ENCODE measurements at regions not wholly inside any gene's neighbourhood (a gene's known extent, or its start where the extent isn't known, plus 50 kb on each side); places are given as distances from the start of the nearest gene placed in this dataset.

GRCh38 chr11:11078344-11079086 is 220.7 kb upstream of the ZBED5 start:
- DNase-seq (ENCODE audit: low read depth in 2 of 2) = no peak

GRCh38 chr11:11077898-11078297 is 220.0 kb upstream of the ZBED5 start:
- DNase-seq (ENCODE audit: low read depth in 2 of 2) = no peak

DNA sequence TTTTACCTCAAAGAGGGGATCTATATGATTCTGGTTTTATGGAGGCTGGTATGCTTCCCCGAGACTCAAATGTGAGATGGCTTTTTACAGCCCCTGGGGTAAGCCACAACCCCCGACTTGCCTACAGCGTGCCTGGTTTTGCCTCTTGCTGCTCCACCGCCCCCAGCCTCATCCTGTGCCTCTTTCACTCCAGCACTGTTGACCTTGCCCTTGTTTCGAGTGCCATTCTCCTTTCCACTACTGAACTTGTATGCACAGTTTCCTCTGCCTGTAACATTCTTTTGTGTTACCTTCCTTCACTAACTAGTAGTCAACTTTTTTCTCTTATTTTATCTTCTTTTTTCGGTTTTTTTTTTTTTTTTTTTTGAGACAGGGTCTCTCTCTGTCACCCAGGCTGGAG is 219.0 kb upstream of the ZBED5 start:
- no peak for DNase-seq (ENCODE audit: low read depth in 2 of 2)

- no peak for DNase-seq (ENCODE audit: low read depth in 2 of 2)
Observed at GRCh38 chr11:11076276-11076675, 218.4 kb upstream of the ZBED5 start.

- DNase-seq (ENCODE audit: low read depth in 2 of 2) = no peak
Observed at GRCh38 chr11:11075515-11076171, 217.8 kb upstream of the ZBED5 start.

GRCh38 chr11:11074686-11075335 is 217.0 kb upstream of the ZBED5 start:
- DNase-seq (ENCODE audit: low read depth in 2 of 2) = no peak

DNA sequence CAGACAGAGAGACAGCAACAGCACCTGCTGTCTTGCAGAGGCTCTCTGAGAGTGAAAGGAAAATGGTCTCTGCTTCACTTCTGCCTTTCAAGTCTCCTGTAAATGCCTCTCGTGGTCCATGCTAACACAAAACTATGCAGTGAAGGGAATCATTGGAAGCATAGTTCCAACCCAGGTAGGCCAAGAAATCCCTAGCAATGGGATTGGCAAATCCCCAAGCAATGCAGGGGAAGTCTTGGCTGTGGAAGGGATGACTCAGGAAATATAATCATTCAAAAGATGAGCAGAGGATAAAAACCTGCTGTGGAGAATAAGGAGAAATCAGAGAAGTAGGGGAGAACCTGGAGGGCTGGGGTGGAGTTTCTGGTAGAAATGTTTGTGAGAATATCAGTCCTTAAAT is 216.1 kb upstream of the ZBED5 start:
- no peak for DNase-seq (ENCODE audit: low read depth in 2 of 2)

DNA sequence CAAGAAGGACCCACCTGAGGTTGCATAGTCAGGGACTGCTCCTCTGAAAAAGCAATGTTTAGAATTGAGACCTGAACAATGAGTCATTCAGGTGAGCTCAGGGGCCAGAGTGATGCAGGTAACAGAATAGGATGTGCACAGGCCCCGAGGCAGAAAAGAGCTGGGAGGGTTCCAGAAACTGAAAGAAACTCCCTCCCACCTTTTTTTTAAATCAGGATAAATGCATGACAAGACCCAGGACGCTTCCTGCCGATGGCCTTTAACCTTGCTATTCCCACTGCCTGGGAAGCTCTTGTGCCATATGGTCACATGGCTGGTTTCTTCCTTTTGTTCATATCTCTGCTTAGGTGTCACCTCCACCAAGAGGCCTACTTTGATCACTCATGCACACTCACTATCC is 214.2 kb upstream of the ZBED5 start:
- no peak for DNase-seq (ENCODE audit: low read depth in 2 of 2)

- no peak for DNase-seq (ENCODE audit: low read depth in 2 of 2)
Observed at GRCh38 chr11:11071486-11071885, 213.6 kb upstream of the ZBED5 start.

DNA sequence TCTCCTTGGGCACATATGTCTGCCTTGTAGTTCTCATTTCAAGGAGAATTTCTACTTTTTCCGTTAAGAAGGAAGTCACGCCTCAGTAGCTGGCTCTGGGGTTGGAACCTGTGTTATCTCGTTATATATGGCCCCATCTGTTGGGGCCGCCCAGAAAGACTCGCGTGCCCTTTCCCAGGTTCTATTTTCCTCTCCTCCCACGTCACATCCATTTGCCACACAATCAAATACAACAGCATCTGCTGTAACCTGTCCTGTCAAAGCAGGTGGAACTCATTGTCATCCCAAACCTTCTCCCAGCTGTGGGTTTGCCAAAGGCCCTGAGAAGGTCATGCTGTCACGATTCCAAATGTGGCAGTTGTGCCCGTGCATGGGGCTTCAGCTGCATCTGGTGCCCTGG is 213.1 kb upstream of the ZBED5 start:
- DNase-seq (ENCODE audit: low read depth in 2 of 2) = no peak

DNA sequence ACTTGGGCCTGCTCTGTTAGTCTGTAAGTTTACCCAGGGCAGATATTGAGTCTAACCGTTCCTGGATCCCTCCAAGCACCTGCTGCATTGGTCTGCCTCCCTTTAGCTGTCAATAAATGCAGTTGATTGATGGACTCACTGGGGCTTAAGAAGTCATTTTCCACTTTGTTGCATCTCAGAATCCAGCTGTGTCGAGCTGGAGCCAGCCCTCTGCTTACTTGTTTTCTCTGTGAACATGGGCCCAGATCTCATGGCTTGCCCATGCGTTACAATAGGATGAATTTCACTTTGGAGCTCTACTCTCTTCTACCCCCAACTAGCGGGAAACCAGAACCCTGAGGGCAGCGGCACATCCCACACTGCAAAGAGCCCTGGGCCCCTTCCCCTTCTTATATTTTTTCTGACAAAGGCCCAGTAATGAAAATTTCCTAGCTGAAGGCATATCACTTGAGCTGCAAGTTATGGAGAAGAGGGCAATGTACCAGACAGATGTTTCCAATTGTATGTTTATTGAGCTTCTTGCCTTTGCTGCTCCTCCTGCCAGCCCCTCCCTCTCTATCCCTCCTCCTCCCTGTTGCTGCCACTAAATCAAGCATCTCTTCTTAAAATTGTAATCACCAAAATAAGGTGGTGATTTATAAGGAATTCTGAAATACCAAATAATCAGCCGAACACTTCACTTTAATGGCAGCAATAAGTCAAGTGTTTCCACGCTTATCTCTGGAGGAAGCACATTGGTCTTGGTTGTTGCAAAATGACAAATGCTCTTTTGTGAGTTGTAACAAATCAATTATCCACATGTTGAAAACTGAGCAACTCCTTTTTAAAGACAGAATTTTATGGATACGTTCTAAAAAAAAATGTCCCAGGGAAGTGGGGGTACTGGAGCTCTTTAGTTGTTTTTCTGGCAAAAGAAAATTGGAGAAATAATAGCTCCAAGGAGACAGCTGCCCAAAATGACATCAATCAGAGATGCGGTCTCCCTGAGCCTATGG is 212.3 kb upstream of the ZBED5 start:
- no peak for DNase-seq (ENCODE audit: low read depth in 2 of 2)

GRCh38 chr11:11068113-11068512 is 210.3 kb upstream of the ZBED5 start:
- DNase-seq (ENCODE audit: low read depth in 2 of 2) = no peak

DNA sequence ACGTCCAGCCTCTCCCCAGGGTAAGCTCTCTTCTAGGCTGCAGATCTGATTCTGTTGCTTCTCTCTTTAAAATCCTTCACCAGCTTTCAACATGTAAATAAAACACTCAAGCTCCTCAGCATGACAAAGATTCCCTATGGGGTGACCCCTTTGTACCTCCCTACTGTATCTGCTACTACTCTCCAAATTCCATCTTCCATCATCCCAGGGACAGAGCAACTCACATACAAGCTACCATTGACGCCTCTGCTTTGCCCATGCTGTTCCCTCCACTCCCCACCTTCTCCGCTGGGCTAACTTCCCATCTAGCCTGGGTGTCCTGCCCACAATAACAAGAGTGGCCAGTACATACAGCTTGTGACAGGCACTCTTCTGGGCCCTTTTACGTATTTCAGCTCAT is 207.5 kb upstream of the ZBED5 start:
- DNase-seq (ENCODE audit: low read depth in 2 of 2) = no peak

DNA sequence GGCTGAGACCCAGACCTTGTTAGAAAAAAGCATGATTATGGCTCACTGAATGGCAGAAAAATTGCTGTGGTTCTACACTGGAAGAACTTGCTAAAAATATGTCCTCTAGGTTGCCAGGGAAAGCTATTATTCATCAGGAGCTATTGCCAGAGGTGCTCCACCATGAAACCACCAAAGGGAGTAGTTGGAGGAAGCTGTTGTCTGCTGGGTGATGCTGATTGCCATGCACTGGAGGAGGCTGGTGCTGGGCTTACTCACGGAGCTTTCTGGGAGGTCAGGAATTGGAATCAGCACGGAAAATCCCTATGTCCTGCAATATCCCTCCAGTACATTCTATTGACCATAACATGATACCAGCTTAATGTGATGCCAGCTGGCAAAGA is 199.6 kb upstream of the ZBED5 start:
- no peak for DNase-seq (ENCODE audit: low read depth in 2 of 2)

GRCh38 chr11:11056749-11057471 is 199.1 kb upstream of the ZBED5 start:
- no peak for DNase-seq (ENCODE audit: low read depth in 2 of 2)

DNA sequence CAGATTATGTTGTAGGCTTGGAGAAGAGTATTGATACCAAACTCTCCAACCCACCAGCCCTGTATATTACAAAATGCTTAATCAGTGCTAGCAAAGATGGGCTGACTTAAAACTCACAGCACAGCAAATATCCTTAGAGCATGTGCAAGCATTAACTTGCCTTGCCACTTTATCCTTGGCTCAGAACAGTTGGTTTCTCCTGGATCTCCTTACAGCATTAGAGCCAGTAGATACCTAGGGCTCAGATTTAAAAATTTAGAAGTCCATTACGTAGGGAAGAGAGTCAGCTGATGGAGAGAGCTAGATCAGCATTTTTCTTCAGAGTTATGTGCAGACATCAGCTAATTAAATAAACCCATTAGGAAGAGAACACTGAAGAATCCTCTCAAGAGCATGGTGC is 198.5 kb upstream of the ZBED5 start:
- no peak for DNase-seq (ENCODE audit: low read depth in 2 of 2)

GRCh38 chr11:11047851-11048610 is 190.2 kb upstream of the ZBED5 start:
- no peak for DNase-seq (ENCODE audit: low read depth in 2 of 2)

- DNase-seq (ENCODE audit: low read depth in 2 of 2) = no peak
Observed at GRCh38 chr11:11046781-11047180, 188.9 kb upstream of the ZBED5 start.

GRCh38 chr11:11045156-11045930 is 187.5 kb upstream of the ZBED5 start:
- DNase-seq (ENCODE audit: low read depth in 2 of 2) = no peak
